ENCODE measurements at regions not wholly inside any gene's neighbourhood (a gene's known extent, or its start where the extent isn't known, plus 50 kb on each side); places are given as distances from the start of the nearest gene placed in this dataset.

- intact Hi-C loops (cut with micrococcal nuclease) = loop anchor here in 1 of 2 donors (2.0 to 5.0 kb wide), 2 partner anchors 367 to 1470 kb away; no protein-coding TSS in a partner anchor
Observed at GRCh38 chr14:81991998-81992397, 458.3 kb upstream of the SEL1L start.

GRCh38 chr14:81993432-81993831 lies 459.8 kb upstream of the SEL1L start:
- Mint-ChIP-seq H3K27me3 (peaks cover 0 to 13% (median 6%) of the 10 kb centered on the region in 5 donors), H3K36me3 (peaks cover 0 to 3% (median 0%) of the 10 kb centered on the region in 5 donors), H3K4me1 (no peaks in the 10 kb centered on the region), H3K27ac (no peak overlapping the region), H3K9me3 (peaks cover 0 to 8% (median 0%) of the 10 kb centered on the region in 11 donors), H3K4me3 (no peak overlapping the region)
- POLR2A ChIA-PET = no interaction called here
- no peaks in the 10 kb centered on the region for H3K4me1 ChIP-seq (ENCODE audit: control insufficient read depth in 2 of 2, insufficient read depth in 2 of 2, low read length in 2 of 2)
- intact Hi-C loops (cut with micrococcal nuclease) = loop anchor here in 1 of 2 donors (5.0 kb wide), 1 partner anchor 1469 kb away; no protein-coding TSS in a partner anchor
- DNase-seq = no peak
- no peaks in the 10 kb centered on the region for H3K27me3 ChIP-seq (ENCODE audit: control insufficient read depth in 2 of 2, insufficient read depth in 2 of 2, low read length in 2 of 2)
- ATAC-seq = no peak
- H3K4me3 ChIP-seq (ENCODE audit: low read length) = no peak overlapping the region
- no peak overlapping the region for H3K27ac ChIP-seq (ENCODE audit: low read depth, low read length)
- no peaks in the 10 kb centered on the region for H3K9me3 ChIP-seq (ENCODE audit: control insufficient read depth in 2 of 3, low read length in 3 of 3)
- no peaks in the 10 kb centered on the region for H3K36me3 ChIP-seq (ENCODE audit: control insufficient read depth in 2 of 3, insufficient read depth in 3 of 3, low read length in 3 of 3)
- CTCF ChIA-PET = no interaction called here

More at GRCh38 chr14:81991998-81992397, 458.3 kb upstream of the SEL1L start:
- no peak for ATAC-seq
- POLR2A ChIA-PET = no interaction called here
- no peaks in the 10 kb centered on the region for H3K4me1 Mint-ChIP-seq
- Histone ChIP-seq H3K4me3 (ENCODE audit: low read length) (no peak overlapping the region), H3K36me3 (ENCODE audit: control insufficient read depth in 2 of 3, insufficient read depth in 3 of 3, low read length in 3 of 3) (no peaks in the 10 kb centered on the region), H3K9me3 (ENCODE audit: control insufficient read depth in 2 of 3, low read length in 3 of 3) (no peaks in the 10 kb centered on the region), H3K27me3 (ENCODE audit: control insufficient read depth in 2 of 2, insufficient read depth in 2 of 2, low read length in 2 of 2) (no peaks in the 10 kb centered on the region), H3K27ac (ENCODE audit: low read depth, low read length) (no peak overlapping the region), H3K4me1 (ENCODE audit: control insufficient read depth in 2 of 2, insufficient read depth in 2 of 2, low read length in 2 of 2) (no peaks in the 10 kb centered on the region)
- peaks cover 0 to 16% (median 6%) of the 10 kb centered on the region in 5 donors for H3K27me3 Mint-ChIP-seq
- CTCF ChIA-PET = interaction anchor here (0.6 kb wide), 1 partner anchor 23 kb away, joined by 3 read pairs; no protein-coding TSS in a partner anchor
- no peak overlapping the region for H3K4me3 Mint-ChIP-seq
- no peak overlapping the region for H3K27ac Mint-ChIP-seq
- H3K9me3 Mint-ChIP-seq = peaks cover 0 to 4% (median 0%) of the 10 kb centered on the region in 11 donors
- peaks cover 0 to 3% (median 0%) of the 10 kb centered on the region in 5 donors for H3K36me3 Mint-ChIP-seq
- no peak for DNase-seq

- Histone ChIP-seq H3K36me3 (ENCODE audit: control insufficient read depth in 2 of 3, insufficient read depth in 3 of 3, low read length in 3 of 3) (no peaks in the 10 kb centered on the region), H3K4me3 (ENCODE audit: low read length) (no peak overlapping the region), H3K4me1 (ENCODE audit: control insufficient read depth in 2 of 2, insufficient read depth in 2 of 2, low read length in 2 of 2) (no peaks in the 10 kb centered on the region), H3K9me3 (ENCODE audit: control insufficient read depth in 2 of 3, low read length in 3 of 3) (no peaks in the 10 kb centered on the region), H3K27me3 (ENCODE audit: control insufficient read depth in 2 of 2, insufficient read depth in 2 of 2, low read length in 2 of 2) (no peaks in the 10 kb centered on the region), H3K27ac (ENCODE audit: low read depth, low read length) (no peak overlapping the region)
- H3K4me1 Mint-ChIP-seq = no peaks in the 10 kb centered on the region
- no peak overlapping the region for H3K4me3 Mint-ChIP-seq
- ChIA-PET CTCF (interaction anchor here (0.6 kb wide), 1 partner anchor 14 kb away, joined by 5 read pairs; no protein-coding TSS in a partner anchor), POLR2A (no interaction called here)
- peaks cover 0 to 8% (median 2%) of the 10 kb centered on the region in 11 donors for H3K9me3 Mint-ChIP-seq
- intact Hi-C loops (cut with micrococcal nuclease) = no loop called here
- H3K36me3 Mint-ChIP-seq = no peaks in the 10 kb centered on the region
- no peak for DNase-seq
- H3K27me3 Mint-ChIP-seq = no peaks in the 10 kb centered on the region
- no peak for ATAC-seq
- no peak overlapping the region for H3K27ac Mint-ChIP-seq
Observed at GRCh38 chr14:82003426-82003825, 469.8 kb upstream of the SEL1L start.

GRCh38 chr14:82009076-82009475 lies 475.4 kb upstream of the SEL1L start:
- ATAC-seq (no peak), DNase-seq (no peak)
- Histone ChIP-seq H3K36me3 (ENCODE audit: control insufficient read depth in 2 of 3, insufficient read depth in 3 of 3, low read length in 3 of 3) (no peaks in the 10 kb centered on the region), H3K4me3 (ENCODE audit: low read length) (no peak overlapping the region), H3K9me3 (ENCODE audit: control insufficient read depth in 2 of 3, low read length in 3 of 3) (no peaks in the 10 kb centered on the region), H3K27me3 (ENCODE audit: control insufficient read depth in 2 of 2, insufficient read depth in 2 of 2, low read length in 2 of 2) (no peaks in the 10 kb centered on the region), H3K4me1 (ENCODE audit: control insufficient read depth in 2 of 2, insufficient read depth in 2 of 2, low read length in 2 of 2) (no peaks in the 10 kb centered on the region), H3K27ac (ENCODE audit: low read depth, low read length) (no peak overlapping the region)
- ChIA-PET POLR2A (no interaction called here), CTCF (no interaction called here)
- no peaks in the 10 kb centered on the region for H3K27me3 Mint-ChIP-seq
- no peak overlapping the region for H3K27ac Mint-ChIP-seq
- H3K4me3 Mint-ChIP-seq = no peak overlapping the region
- peaks cover 0 to 21% (median 9%) of the 10 kb centered on the region in 11 donors for H3K9me3 Mint-ChIP-seq
- intact Hi-C loops (cut with micrococcal nuclease) = no loop called here
- H3K4me1 Mint-ChIP-seq = peaks cover 0 to 1% (median 0%) of the 10 kb centered on the region in 7 donors
- H3K36me3 Mint-ChIP-seq = peaks cover 0 to 1% (median 0%) of the 10 kb centered on the region in 5 donors

- H3K27me3 Mint-ChIP-seq = no peaks in the 10 kb centered on the region
- Histone ChIP-seq H3K4me3 (ENCODE audit: low read length) (no peak overlapping the region), H3K36me3 (ENCODE audit: control insufficient read depth in 2 of 3, insufficient read depth in 3 of 3, low read length in 3 of 3) (no peaks in the 10 kb centered on the region), H3K9me3 (ENCODE audit: control insufficient read depth in 2 of 3, low read length in 3 of 3) (no peaks in the 10 kb centered on the region), H3K4me1 (ENCODE audit: control insufficient read depth in 2 of 2, insufficient read depth in 2 of 2, low read length in 2 of 2) (no peaks in the 10 kb centered on the region), H3K27ac (ENCODE audit: low read depth, low read length) (no peak overlapping the region), H3K27me3 (ENCODE audit: control insufficient read depth in 2 of 2, insufficient read depth in 2 of 2, low read length in 2 of 2) (no peaks in the 10 kb centered on the region)
- H3K4me3 Mint-ChIP-seq = no peak overlapping the region
- ChIA-PET CTCF (no interaction called here), POLR2A (no interaction called here)
- intact Hi-C loops (cut with micrococcal nuclease) = no loop called here
- peaks cover 0 to 1% (median 0%) of the 10 kb centered on the region in 7 donors for H3K4me1 Mint-ChIP-seq
- ATAC-seq = no peak
- no peak for DNase-seq
- peaks cover 2 to 28% (median 11%) of the 10 kb centered on the region in 11 donors for H3K9me3 Mint-ChIP-seq
- peaks cover 0 to 1% (median 0%) of the 10 kb centered on the region in 5 donors for H3K36me3 Mint-ChIP-seq
- H3K27ac Mint-ChIP-seq = no peak overlapping the region
Observed at GRCh38 chr14:82009993-82010392, 476.3 kb upstream of the SEL1L start.

- intact Hi-C loops (cut with micrococcal nuclease) = no loop called here
- no peak for DNase-seq
- Histone ChIP-seq H3K9me3 (ENCODE audit: control insufficient read depth in 2 of 3, low read length in 3 of 3) (no peaks in the 10 kb centered on the region), H3K27me3 (ENCODE audit: control insufficient read depth in 2 of 2, insufficient read depth in 2 of 2, low read length in 2 of 2) (no peaks in the 10 kb centered on the region), H3K27ac (ENCODE audit: low read depth, low read length) (no peak overlapping the region), H3K36me3 (ENCODE audit: control insufficient read depth in 2 of 3, insufficient read depth in 3 of 3, low read length in 3 of 3) (no peaks in the 10 kb centered on the region), H3K4me1 (ENCODE audit: control insufficient read depth in 2 of 2, insufficient read depth in 2 of 2, low read length in 2 of 2) (no peaks in the 10 kb centered on the region), H3K4me3 (ENCODE audit: low read length) (no peak overlapping the region)
- Mint-ChIP-seq H3K27me3 (no peaks in the 10 kb centered on the region), H3K4me1 (peaks cover 0 to 3% (median 0%) of the 10 kb centered on the region in 7 donors), H3K36me3 (peaks cover 0 to 1% (median 0%) of the 10 kb centered on the region in 5 donors), H3K9me3 (peaks cover 2 to 28% (median 11%) of the 10 kb centered on the region in 11 donors), H3K4me3 (no peak overlapping the region), H3K27ac (no peak overlapping the region)
- ChIA-PET POLR2A (no interaction called here), CTCF (no interaction called here)
- no peak for ATAC-seq
Observed at GRCh38 chr14:82011460-82011859, 477.8 kb upstream of the SEL1L start.

- DNase-seq (no peak), ATAC-seq (no peak)
- Histone ChIP-seq H3K36me3 (ENCODE audit: control insufficient read depth in 2 of 3, insufficient read depth in 3 of 3, low read length in 3 of 3) (no peaks in the 10 kb centered on the region), H3K27ac (ENCODE audit: low read depth, low read length) (no peak overlapping the region), H3K27me3 (ENCODE audit: control insufficient read depth in 2 of 2, insufficient read depth in 2 of 2, low read length in 2 of 2) (no peaks in the 10 kb centered on the region), H3K4me1 (ENCODE audit: control insufficient read depth in 2 of 2, insufficient read depth in 2 of 2, low read length in 2 of 2) (no peaks in the 10 kb centered on the region), H3K4me3 (ENCODE audit: low read length) (no peak overlapping the region), H3K9me3 (ENCODE audit: control insufficient read depth in 2 of 3, low read length in 3 of 3) (no peaks in the 10 kb centered on the region)
- no peak overlapping the region for H3K27ac Mint-ChIP-seq
- H3K36me3 Mint-ChIP-seq = peaks cover 0 to 3% (median 0%) of the 10 kb centered on the region in 5 donors
- CTCF ChIA-PET = no interaction called here
- no peak overlapping the region for H3K4me3 Mint-ChIP-seq
- POLR2A ChIA-PET = no interaction called here
- H3K9me3 Mint-ChIP-seq = peaks cover 5 to 44% (median 18%) of the 10 kb centered on the region in 11 donors
- no peaks in the 10 kb centered on the region for H3K27me3 Mint-ChIP-seq
- H3K4me1 Mint-ChIP-seq = no peaks in the 10 kb centered on the region
- intact Hi-C loops (cut with micrococcal nuclease) = no loop called here
Observed at GRCh38 chr14:82029038-82029437, 495.4 kb upstream of the SEL1L start.

Measured in naive thymus-derived CD4-positive, alpha-beta T cell (primary cell).